Activated naive CD4-positive, alpha-beta T cell treated with anti-CD3 and anti-CD28 coated beads, Interleukin-2, amount 10 ng/mL, durations not matched to agents 7 days and 5 days (primary cell): ENCODE measurements at regions not wholly inside any gene's neighbourhood (a gene's known extent, or its start where the extent isn't known, plus 50 kb on each side); places are given as distances from the start of the nearest gene placed in this dataset.

Experiments
- CTCF ChIA-PET: fragments of 350-600 bp; sonication (Branson Sonifier 250); formaldehyde crosslinking; loops from one replicate; lab custom pipeline; 2021; ENCODE audit warnings: antibody characterized with exemption; lab: Charles Lee
- DNase-seq: peaks from one replicate; pipeline ENCODE4 v3.0.0-alpha.2; 2020
- H3K27ac Mint-ChIP-seq: one replicate; pipeline ENCODE4 v1.8.0; 2021; ENCODE audit warnings: mild to moderate bottlenecking, moderate library complexity, mixed read lengths
- H3K27me3 Mint-ChIP-seq: one replicate; pipeline ENCODE4 v1.8.0; 2021; ENCODE audit warnings: mild to moderate bottlenecking, mixed read lengths
- H3K36me3 Mint-ChIP-seq: one replicate; pipeline ENCODE4 v1.8.0; 2021; ENCODE audit warnings: mixed read lengths
- H3K4me1 Mint-ChIP-seq: one replicate; pipeline ENCODE4 v1.8.0; 2021; ENCODE audit warnings: mixed read lengths
- H3K4me3 Mint-ChIP-seq: one replicate; pipeline ENCODE4 v1.8.0; 2021; ENCODE audit warnings: mild to moderate bottlenecking, moderate library complexity, mixed read lengths
- H3K9me3 Mint-ChIP-seq: one replicate; pipeline ENCODE4 v1.8.0; 2021; ENCODE audit warnings: mixed read lengths

GRCh38 chr1:106907795-106908194, 148.7 kb upstream of the PRMT6 start:
- no peak for DNase-seq
- Mint-ChIP-seq H3K27ac (no peak overlapping the region), H3K27me3 (no peaks in the 10 kb centered on the region), H3K9me3 (no peaks in the 10 kb centered on the region), H3K4me1 (no peaks in the 10 kb centered on the region), H3K4me3 (no peak overlapping the region), H3K36me3 (no peaks in the 10 kb centered on the region)
- CTCF ChIA-PET: no interaction called here

- no peak for DNase-seq
- no peak overlapping the region for H3K4me3 Mint-ChIP-seq
Measured at GRCh38 chr1:106908689-106909088, 147.8 kb upstream of the PRMT6 start.

GRCh38 chr1:106910798-106911197, 145.7 kb upstream of the PRMT6 start:
- H3K4me3 Mint-ChIP-seq: no peak overlapping the region
- H3K9me3 Mint-ChIP-seq: no peaks in the 10 kb centered on the region
- H3K36me3 Mint-ChIP-seq: no peaks in the 10 kb centered on the region
- DNase-seq: no peak
- no peaks in the 10 kb centered on the region for H3K4me1 Mint-ChIP-seq
- CTCF ChIA-PET: no interaction called here
- H3K27ac Mint-ChIP-seq: no peak overlapping the region
- H3K27me3 Mint-ChIP-seq: no peaks in the 10 kb centered on the region

More at GRCh38 chr1:106908689-106909088, 147.8 kb upstream of the PRMT6 start:
- H3K27me3 Mint-ChIP-seq: no peaks in the 10 kb centered on the region
- no peaks in the 10 kb centered on the region for H3K36me3 Mint-ChIP-seq
- H3K9me3 Mint-ChIP-seq: no peaks in the 10 kb centered on the region
- CTCF ChIA-PET: no interaction called here
- no peak overlapping the region for H3K27ac Mint-ChIP-seq
- H3K4me1 Mint-ChIP-seq: no peaks in the 10 kb centered on the region

GRCh38 chr1:106912131-106912530, 144.3 kb upstream of the PRMT6 start:
- Mint-ChIP-seq H3K4me1 (no peaks in the 10 kb centered on the region), H3K9me3 (no peaks in the 10 kb centered on the region), H3K36me3 (no peaks in the 10 kb centered on the region), H3K27me3 (no peaks in the 10 kb centered on the region), H3K27ac (no peak overlapping the region), H3K4me3 (no peak overlapping the region)
- CTCF ChIA-PET: no interaction called here
- no peak for DNase-seq

- no peak for DNase-seq
- Mint-ChIP-seq H3K27me3 (no peaks in the 10 kb centered on the region), H3K27ac (no peak overlapping the region), H3K36me3 (no peaks in the 10 kb centered on the region), H3K9me3 (no peaks in the 10 kb centered on the region), H3K4me1 (no peaks in the 10 kb centered on the region), H3K4me3 (no peak overlapping the region)
- CTCF ChIA-PET: no interaction called here
Measured at GRCh38 chr1:106921186-106921585, 135.3 kb upstream of the PRMT6 start.

GRCh38 chr1:106924360-106924759, 132.1 kb upstream of the PRMT6 start:
- DNase-seq: no peak
- Mint-ChIP-seq H3K27ac (no peak overlapping the region), H3K4me3 (no peak overlapping the region), H3K9me3 (no peaks in the 10 kb centered on the region), H3K27me3 (no peaks in the 10 kb centered on the region), H3K36me3 (no peaks in the 10 kb centered on the region), H3K4me1 (no peaks in the 10 kb centered on the region)
- CTCF ChIA-PET: no interaction called here

- Mint-ChIP-seq H3K4me1 (no peaks in the 10 kb centered on the region), H3K9me3 (peaks cover 3% of the 10 kb centered on the region), H3K27me3 (no peaks in the 10 kb centered on the region), H3K4me3 (no peak overlapping the region), H3K36me3 (no peaks in the 10 kb centered on the region), H3K27ac (no peak overlapping the region)
- CTCF ChIA-PET: no interaction called here
- no peak for DNase-seq
Measured at GRCh38 chr1:106925750-106926149, 130.7 kb upstream of the PRMT6 start.

- H3K4me3 Mint-ChIP-seq: no peak overlapping the region
- no peaks in the 10 kb centered on the region for H3K36me3 Mint-ChIP-seq
- CTCF ChIA-PET: no interaction called here
- H3K27ac Mint-ChIP-seq: no peak overlapping the region
- no peaks in the 10 kb centered on the region for H3K27me3 Mint-ChIP-seq
- no peak for DNase-seq
- no peaks in the 10 kb centered on the region for H3K4me1 Mint-ChIP-seq
- peaks cover 3% of the 10 kb centered on the region for H3K9me3 Mint-ChIP-seq
Measured at GRCh38 chr1:106926803-106927582, 129.5 kb upstream of the PRMT6 start.

GRCh38 chr1:106937104-106937503, 119.4 kb upstream of the PRMT6 start:
- no peaks in the 10 kb centered on the region for H3K4me1 Mint-ChIP-seq
- H3K27ac Mint-ChIP-seq: no peak overlapping the region
- no peaks in the 10 kb centered on the region for H3K36me3 Mint-ChIP-seq
- H3K4me3 Mint-ChIP-seq: no peak overlapping the region
- CTCF ChIA-PET: no interaction called here
- DNase-seq: no peak
- H3K27me3 Mint-ChIP-seq: no peaks in the 10 kb centered on the region
- no peaks in the 10 kb centered on the region for H3K9me3 Mint-ChIP-seq

GRCh38 chr1:106944721-106945120, 111.8 kb upstream of the PRMT6 start:
- H3K27ac Mint-ChIP-seq: no peak overlapping the region
- no peaks in the 10 kb centered on the region for H3K27me3 Mint-ChIP-seq
- H3K36me3 Mint-ChIP-seq: no peaks in the 10 kb centered on the region
- H3K4me1 Mint-ChIP-seq: no peaks in the 10 kb centered on the region
- CTCF ChIA-PET: no interaction called here
- no peaks in the 10 kb centered on the region for H3K9me3 Mint-ChIP-seq
- H3K4me3 Mint-ChIP-seq: no peak overlapping the region
- DNase-seq: no peak

GRCh38 chr1:106952776-106953175, 103.7 kb upstream of the PRMT6 start:
- H3K27me3 Mint-ChIP-seq: no peaks in the 10 kb centered on the region
- CTCF ChIA-PET: no interaction called here

GRCh38 chr1:106954661-106955229, 101.7 kb upstream of the PRMT6 start:
- Mint-ChIP-seq H3K27me3 (no peaks in the 10 kb centered on the region), H3K9me3 (no peaks in the 10 kb centered on the region), H3K27ac (no peak overlapping the region), H3K4me3 (no peak overlapping the region), H3K36me3 (no peaks in the 10 kb centered on the region), H3K4me1 (no peaks in the 10 kb centered on the region)
- CTCF ChIA-PET: no interaction called here
- DNase-seq: no peak

More at GRCh38 chr1:106952776-106953175, 103.7 kb upstream of the PRMT6 start:
- Mint-ChIP-seq H3K36me3 (no peaks in the 10 kb centered on the region), H3K9me3 (no peaks in the 10 kb centered on the region), H3K4me3 (no peak overlapping the region), H3K4me1 (no peaks in the 10 kb centered on the region), H3K27ac (no peak overlapping the region)
- DNase-seq: no peak

- Mint-ChIP-seq H3K27me3 (no peaks in the 10 kb centered on the region), H3K9me3 (no peaks in the 10 kb centered on the region), H3K36me3 (no peaks in the 10 kb centered on the region), H3K4me1 (no peaks in the 10 kb centered on the region), H3K4me3 (no peak overlapping the region), H3K27ac (no peak overlapping the region)
- no peak for DNase-seq
- CTCF ChIA-PET: no interaction called here
Measured at GRCh38 chr1:106956721-106957120, 99.8 kb upstream of the PRMT6 start.

GRCh38 chr1:106957795-106958194, 98.7 kb upstream of the PRMT6 start:
- Mint-ChIP-seq H3K4me3 (no peak overlapping the region), H3K9me3 (no peaks in the 10 kb centered on the region), H3K4me1 (no peaks in the 10 kb centered on the region), H3K27ac (no peak overlapping the region), H3K27me3 (no peaks in the 10 kb centered on the region), H3K36me3 (no peaks in the 10 kb centered on the region)
- DNase-seq: no peak
- CTCF ChIA-PET: no interaction called here

GRCh38 chr1:106960412-106960811, 96.1 kb upstream of the PRMT6 start:
- Mint-ChIP-seq H3K36me3 (no peaks in the 10 kb centered on the region), H3K4me1 (no peaks in the 10 kb centered on the region), H3K27me3 (no peaks in the 10 kb centered on the region), H3K9me3 (no peaks in the 10 kb centered on the region), H3K4me3 (no peak overlapping the region), H3K27ac (no peak overlapping the region)
- CTCF ChIA-PET: no interaction called here
- no peak for DNase-seq
